ENCODE measurements at regions not wholly inside any gene's neighbourhood (a gene's known extent, or its start where the extent isn't known, plus 50 kb on each side); places are given as distances from the start of the nearest gene placed in this dataset.

DNA sequence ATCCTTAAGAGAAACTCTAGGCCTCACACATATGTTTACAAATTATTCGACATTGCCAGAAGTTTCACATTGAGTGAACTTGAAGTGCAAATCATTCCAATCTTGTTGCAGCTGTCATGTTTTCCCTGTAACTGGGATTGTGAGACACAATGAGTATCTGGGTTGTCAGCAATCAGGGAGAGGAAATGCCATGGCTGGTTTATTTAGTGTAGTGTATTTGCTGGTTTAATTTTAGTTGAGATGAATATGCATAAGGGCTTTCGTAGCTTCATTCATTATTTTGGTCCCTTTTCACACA lies 54.2 kb upstream of the USP1 start:
- H3K27me3 Mint-ChIP-seq (ENCODE audit: low read depth, poor library complexity), result peaks cover 2% of the 10 kb centered on the region
- no peak for DNase-seq
- H3K9me3 Mint-ChIP-seq, result peaks cover 25% of the 10 kb centered on the region
- TF ChIP-seq, protein P1, sequence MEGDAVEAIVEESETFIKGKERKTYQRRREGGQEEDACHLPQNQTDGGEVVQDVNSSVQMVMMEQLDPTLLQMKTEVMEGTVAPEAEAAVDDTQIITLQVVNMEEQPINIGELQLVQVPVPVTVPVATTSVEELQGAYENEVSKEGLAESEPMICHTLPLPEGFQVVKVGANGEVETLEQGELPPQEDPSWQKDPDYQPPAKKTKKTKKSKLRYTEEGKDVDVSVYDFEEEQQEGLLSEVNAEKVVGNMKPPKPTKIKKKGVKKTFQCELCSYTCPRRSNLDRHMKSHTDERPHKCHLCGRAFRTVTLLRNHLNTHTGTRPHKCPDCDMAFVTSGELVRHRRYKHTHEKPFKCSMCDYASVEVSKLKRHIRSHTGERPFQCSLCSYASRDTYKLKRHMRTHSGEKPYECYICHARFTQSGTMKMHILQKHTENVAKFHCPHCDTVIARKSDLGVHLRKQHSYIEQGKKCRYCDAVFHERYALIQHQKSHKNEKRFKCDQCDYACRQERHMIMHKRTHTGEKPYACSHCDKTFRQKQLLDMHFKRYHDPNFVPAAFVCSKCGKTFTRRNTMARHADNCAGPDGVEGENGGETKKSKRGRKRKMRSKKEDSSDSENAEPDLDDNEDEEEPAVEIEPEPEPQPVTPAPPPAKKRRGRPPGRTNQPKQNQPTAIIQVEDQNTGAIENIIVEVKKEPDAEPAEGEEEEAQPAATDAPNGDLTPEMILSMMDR (IDR thresholded peaks at IDR 0.05), result no peak
- no peaks in the 10 kb centered on the region for H3K36me3 Mint-ChIP-seq (ENCODE audit: low read depth)
- H3K4me3 Mint-ChIP-seq, result no peak overlapping the region
- no peak overlapping the region for H3K27ac Mint-ChIP-seq
- H3K4me1 Mint-ChIP-seq, result peaks cover 18% of the 10 kb centered on the region

DNA sequence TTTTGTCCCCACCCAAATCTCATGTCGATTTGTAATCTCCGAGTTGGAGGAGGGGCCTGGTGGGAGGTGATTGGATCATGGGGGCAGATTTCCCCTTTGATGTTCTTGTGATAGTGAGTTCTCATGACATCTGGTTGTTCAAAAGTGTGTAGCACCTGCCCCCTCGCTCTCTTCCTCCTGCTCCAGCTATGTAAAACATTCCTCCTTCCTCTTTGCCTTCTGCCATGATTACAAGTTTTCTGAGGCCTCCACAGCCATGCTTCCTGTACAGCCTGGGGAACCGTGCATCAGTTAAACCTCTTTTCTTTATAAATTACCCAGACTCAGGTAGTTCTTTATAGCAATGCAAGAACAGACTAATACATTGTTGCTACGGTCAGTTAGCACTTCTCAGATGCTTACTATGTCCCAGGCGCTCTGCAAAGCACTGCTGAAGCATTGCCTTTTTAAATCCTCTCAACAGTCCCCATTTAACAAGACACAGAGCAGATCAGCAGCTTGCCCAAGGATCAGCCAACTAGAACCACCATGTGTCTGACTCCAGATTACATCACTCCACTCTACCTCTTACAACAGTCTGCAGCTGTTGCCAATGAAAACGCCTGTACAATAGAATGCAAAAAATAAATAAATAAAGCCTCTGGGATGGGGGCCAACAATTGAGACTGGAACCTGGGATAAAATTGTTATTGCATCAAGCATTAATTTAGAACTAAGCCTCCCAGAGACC lies 52.4 kb upstream of the USP1 start:
- Mint-ChIP-seq H3K36me3 (ENCODE audit: low read depth) (no peaks in the 10 kb centered on the region), H3K9me3 (peaks cover 12% of the 10 kb centered on the region), H3K4me1 (peaks cover 18% of the 10 kb centered on the region), H3K27ac (peak overlapping the region; percentile 0), H3K4me3 (no peak overlapping the region), H3K27me3 (ENCODE audit: low read depth, poor library complexity) (peaks cover 3% of the 10 kb centered on the region)
- TF ChIP-seq, protein P1 (IDR thresholded peaks at IDR 0.05), result no peak
- DNase-seq, result no peak

DNA sequence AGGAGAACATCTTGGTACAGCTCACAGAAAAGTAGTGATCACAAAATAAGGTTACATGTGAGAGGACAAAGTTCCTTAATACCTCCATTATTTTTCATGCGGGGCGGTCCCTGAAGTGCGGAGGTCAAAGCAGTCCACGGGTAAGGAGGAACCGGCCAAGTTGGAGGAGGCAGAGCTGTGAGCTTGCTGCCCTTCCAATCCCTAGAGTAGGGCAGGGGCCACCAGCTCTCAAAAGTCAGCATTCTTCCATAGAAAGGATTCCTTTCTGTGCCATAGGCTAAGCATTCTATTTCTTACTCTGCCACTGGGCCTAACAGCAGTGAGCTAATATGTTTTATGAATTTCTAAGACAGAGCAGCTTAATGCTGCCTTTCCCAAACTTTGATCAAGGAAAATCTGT lies 50.9 kb upstream of the USP1 start:
- no peak for DNase-seq
- Mint-ChIP-seq H3K27me3 (ENCODE audit: low read depth, poor library complexity) (peaks cover 6% of the 10 kb centered on the region), H3K36me3 (ENCODE audit: low read depth) (no peaks in the 10 kb centered on the region), H3K9me3 (peaks cover 4% of the 10 kb centered on the region), H3K27ac (no peak overlapping the region), H3K4me1 (peaks cover 18% of the 10 kb centered on the region), H3K4me3 (no peak overlapping the region)
- TF ChIP-seq, protein P1 (IDR thresholded peaks at IDR 0.05), result no peak

DNA sequence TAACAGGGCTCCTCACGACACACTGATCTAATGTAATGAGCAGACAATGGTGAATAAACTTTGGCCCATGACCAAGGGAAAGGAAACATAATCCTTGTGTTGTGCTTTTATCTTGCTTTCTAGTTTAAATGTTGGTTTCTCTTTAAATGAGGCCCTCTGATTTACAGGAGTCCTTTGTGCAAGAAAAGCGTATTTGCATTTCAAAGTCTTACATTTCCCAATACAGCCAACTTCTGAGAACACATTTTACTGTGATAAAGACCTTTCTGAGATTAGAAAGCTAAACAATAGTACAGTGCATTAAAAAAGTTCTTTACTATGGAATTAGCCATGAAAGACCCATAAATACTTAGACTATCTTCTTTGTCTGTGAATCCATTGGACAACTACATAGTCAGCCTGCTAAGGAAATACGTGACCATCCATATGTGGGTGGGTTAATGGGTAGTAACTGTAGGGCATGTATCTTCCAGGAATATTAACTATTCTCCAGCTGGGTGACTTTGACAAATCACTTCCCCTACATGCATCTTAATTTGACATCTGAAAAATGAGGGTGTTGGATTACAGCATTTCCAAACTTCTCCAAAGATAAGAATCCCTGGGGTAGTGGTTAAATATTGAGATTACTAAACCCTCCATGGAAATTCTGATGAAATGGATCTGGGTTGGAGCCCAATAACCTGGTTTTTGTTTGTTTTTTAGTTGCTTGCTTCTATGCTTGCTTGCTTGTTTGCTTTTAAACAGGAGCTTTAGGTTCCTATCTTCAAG lies 50.3 kb upstream of the USP1 start:
- DNase-seq, result no peak
- H3K4me3 Mint-ChIP-seq, result no peak overlapping the region
- no peak overlapping the region for H3K27ac Mint-ChIP-seq
- TF ChIP-seq, protein P1 (IDR thresholded peaks at IDR 0.05), result no peak
- no peaks in the 10 kb centered on the region for H3K36me3 Mint-ChIP-seq (ENCODE audit: low read depth)
- peaks cover 6% of the 10 kb centered on the region for H3K27me3 Mint-ChIP-seq (ENCODE audit: low read depth, poor library complexity)
- peaks cover 18% of the 10 kb centered on the region for H3K4me1 Mint-ChIP-seq
- H3K9me3 Mint-ChIP-seq, result peaks cover 2% of the 10 kb centered on the region
